GM23338 (cell line): ENCODE measurements at regions not wholly inside any gene's neighbourhood (a gene's known extent, or its start where the extent isn't known, plus 50 kb on each side); places are given as distances from the start of the nearest gene placed in this dataset.

ENCODE experiments used
- ATAC-seq: fragments of 200-7000 bp; cut with Tn5 transposase; 3 replicates; pipeline ENCODE4 v1.9.1; 2020
- DNase-seq: peaks from one replicate; pipeline ENCODE4 v3.0.0-alpha.2; 2015; ENCODE audit warnings: low spot score
- H2AFZ ChIP-seq: fragments of 200-600 bp; sonication (generic); 2 replicates; pipeline ENCODE4 v1.8.0; 2016; ENCODE audit warnings: antibody characterized with exemption, mild to moderate bottlenecking, moderate library complexity
- H3F3A ChIP-seq: fragments of 200-600 bp; sonication (generic); replicated peaks from 2 replicates; pipeline ENCODE4 v1.8.0; 2017; ENCODE audit warnings: antibody characterized with exemption, mixed run types, low read depth
- H3K27ac ChIP-seq: fragments of 200-600 bp; sonication (generic); 2 replicates; pipeline ENCODE4 v1.6.1; 2016; ENCODE audit warnings: low read depth
- H3K27me3 ChIP-seq: fragments of 200-600 bp; sonication (generic); 2 replicates; pipeline ENCODE4 v1.8.0; 2016; ENCODE audit warnings: mild to moderate bottlenecking, mixed run types, moderate library complexity; ENCODE audit not compliant: insufficient read depth
- H3K36me3 ChIP-seq: fragments of 200-600 bp; sonication (generic); 2 replicates; pipeline ENCODE4 v1.8.0; 2016; ENCODE audit warnings: mild to moderate bottlenecking; ENCODE audit not compliant: insufficient read depth
- H3K4me1 ChIP-seq: fragments of 200-600 bp; sonication (generic); 2 replicates; pipeline ENCODE4 v1.8.0; 2016; ENCODE audit warnings: mild to moderate bottlenecking, moderate library complexity; ENCODE audit not compliant: insufficient read depth
- H3K4me2 ChIP-seq: fragments of 200-600 bp; sonication (generic); 2 replicates; pipeline ENCODE4 v1.7.1; 2017; ENCODE audit warnings: mixed run types
- H3K4me3 ChIP-seq: fragments of 200-600 bp; sonication (generic); 2 replicates; pipeline ENCODE4 v1.6.1; 2016; ENCODE audit warnings: mixed run types
- H3K79me2 ChIP-seq: fragments of 200-600 bp; sonication (generic); replicated peaks from 2 replicates; pipeline ENCODE4 v1.8.0; 2017; ENCODE audit warnings: mild to moderate bottlenecking; ENCODE audit not compliant: insufficient read depth
- H3K9me2 ChIP-seq: fragments of 200-600 bp; sonication (generic); 2 replicates; pipeline ENCODE4 v1.8.0; 2017; ENCODE audit not compliant: insufficient read depth
- H4K20me1 ChIP-seq: fragments of 200-600 bp; sonication (generic); replicated peaks from 2 replicates; pipeline ENCODE4 v1.8.0; 2017; ENCODE audit warnings: mild to moderate bottlenecking; ENCODE audit not compliant: insufficient read depth
- H3K27ac Mint-ChIP-seq: 2 replicates; pipeline ENCODE4 v1.8.0; 2020; ENCODE audit warnings: inconsistent platforms, mild to moderate bottlenecking, moderate library complexity, mixed read lengths
- H3K27me3 Mint-ChIP-seq: 3 replicates; pipeline ENCODE4 v1.8.0; 2022; ENCODE audit warnings: low read depth, mild to moderate bottlenecking, moderate library complexity, mixed read lengths, inconsistent platforms; ENCODE audit not compliant: insufficient read depth, poor library complexity
- H3K36me3 Mint-ChIP-seq: 3 replicates; pipeline ENCODE4 v1.8.0; 2021; ENCODE audit warnings: low read depth, mild to moderate bottlenecking, inconsistent platforms, moderate library complexity, mixed read lengths
- H3K4me1 Mint-ChIP-seq: 3 replicates; pipeline ENCODE4 v1.8.0; 2020; ENCODE audit warnings: mild to moderate bottlenecking, inconsistent platforms, mixed read lengths
- H3K4me3 Mint-ChIP-seq: 3 replicates; pipeline ENCODE4 v1.8.0; 2021; ENCODE audit warnings: moderate library complexity, mild to moderate bottlenecking, inconsistent platforms, mixed read lengths
- H3K9me3 Mint-ChIP-seq: 3 replicates; pipeline ENCODE4 v1.8.0; 2020; ENCODE audit warnings: moderate library complexity, mild to moderate bottlenecking, inconsistent platforms, mixed read lengths
- CREB1 ChIP-seq: fragments of 250-450 bp; sonication (Bioruptor Pico); IDR thresholded peaks from 2 replicates; pipeline ENCODE4 v1.5.0; 2020; ENCODE audit warnings: low read depth, mild to moderate bottlenecking, moderate library complexity
- ETS1 ChIP-seq: IDR thresholded peaks from 2 replicates; pipeline ENCODE4 v1.6.1; 2016; ENCODE audit warnings: antibody characterized with exemption
- EZH2 ChIP-seq: fragments of 200-600 bp; sonication (generic); IDR thresholded peaks from one replicate; pipeline ENCODE4 v1.8.0; 2017; ENCODE audit warnings: antibody characterized with exemption, mild to moderate bottlenecking, low read depth; ENCODE audit not compliant: unreplicated experiment
- EZH2phosphoT487 ChIP-seq: fragments of 200-600 bp; sonication (generic); IDR thresholded peaks from one replicate; pipeline ENCODE4 v1.8.1; 2018; ENCODE audit warnings: antibody characterized with exemption; ENCODE audit not compliant: unreplicated experiment
- JUNB ChIP-seq: IDR thresholded peaks from one replicate; pipeline ENCODE4 v1.6.1; 2016; ENCODE audit warnings: antibody characterized with exemption; ENCODE audit not compliant: unreplicated experiment
- NANOG ChIP-seq: IDR thresholded peaks from 2 replicates; pipeline ENCODE4 v1.6.1; 2016; ENCODE audit warnings: antibody characterized with exemption, borderline replicate concordance
- POLR2AphosphoS5 ChIP-seq: IDR thresholded peaks from 2 replicates; pipeline ENCODE4 v1.6.1; 2016; ENCODE audit warnings: antibody characterized with exemption, low read depth
- STAT1 ChIP-seq: IDR thresholded peaks from one replicate; pipeline ENCODE4 v1.6.1; 2016; ENCODE audit warnings: antibody characterized with exemption; ENCODE audit not compliant: unreplicated experiment
- ZNF331 ChIP-seq: fragments of 250-450 bp; sonication (Bioruptor Pico); IDR thresholded peaks from 2 replicates; pipeline ENCODE4 v1.5.0; 2020; ENCODE audit warnings: low read depth, mild to moderate bottlenecking, moderate library complexity
- ZNF462 ChIP-seq: fragments of 250-450 bp; sonication (Bioruptor Pico); IDR thresholded peaks from 2 replicates; pipeline ENCODE4 v1.5.0; 2020; ENCODE audit warnings: mild to moderate bottlenecking, moderate library complexity
- TF ChIP-seq, protein P1 (sequence below), 2 experiments: fragments of 200-600 bp in 1 of 2; sonication (generic) in 1 of 2; conservative IDR thresholded peaks; 2 replicates each; pipeline versions ENCODE4 v1.5.1 to v1.6.1; 2016 to 2017; ENCODE audit warnings: antibody characterized with exemption in 2 of 2, low read depth in 2 of 2, mild to moderate bottlenecking in 2 of 2, moderate library complexity in 1 of 2
- TF ChIP-seq, protein P2 (sequence below): IDR thresholded peaks from one replicate; pipeline ENCODE4 v1.6.1; 2018; ENCODE audit warnings: antibody characterized with exemption; ENCODE audit not compliant: unreplicated experiment

- H2AFZ ChIP-seq: no peak overlapping the region
- H4K20me1 ChIP-seq: no peaks in the 10 kb centered on the region; the same call in 1 of the 2 replicates
- no peaks in the 10 kb centered on the region for H3K36me3 ChIP-seq
- H3K4me3 ChIP-seq: no peak overlapping the region
- no peak for TF ChIP-seq EZH2phosphoT487
- TF ChIP-seq ZNF462 (CRISPR knock-in tag): no peak
- no peak for TF ChIP-seq STAT1
- TF ChIP-seq JUNB: no peak
- no peak for TF ChIP-seq ZNF331 (CRISPR knock-in tag)
- TF ChIP-seq, protein P1, sequence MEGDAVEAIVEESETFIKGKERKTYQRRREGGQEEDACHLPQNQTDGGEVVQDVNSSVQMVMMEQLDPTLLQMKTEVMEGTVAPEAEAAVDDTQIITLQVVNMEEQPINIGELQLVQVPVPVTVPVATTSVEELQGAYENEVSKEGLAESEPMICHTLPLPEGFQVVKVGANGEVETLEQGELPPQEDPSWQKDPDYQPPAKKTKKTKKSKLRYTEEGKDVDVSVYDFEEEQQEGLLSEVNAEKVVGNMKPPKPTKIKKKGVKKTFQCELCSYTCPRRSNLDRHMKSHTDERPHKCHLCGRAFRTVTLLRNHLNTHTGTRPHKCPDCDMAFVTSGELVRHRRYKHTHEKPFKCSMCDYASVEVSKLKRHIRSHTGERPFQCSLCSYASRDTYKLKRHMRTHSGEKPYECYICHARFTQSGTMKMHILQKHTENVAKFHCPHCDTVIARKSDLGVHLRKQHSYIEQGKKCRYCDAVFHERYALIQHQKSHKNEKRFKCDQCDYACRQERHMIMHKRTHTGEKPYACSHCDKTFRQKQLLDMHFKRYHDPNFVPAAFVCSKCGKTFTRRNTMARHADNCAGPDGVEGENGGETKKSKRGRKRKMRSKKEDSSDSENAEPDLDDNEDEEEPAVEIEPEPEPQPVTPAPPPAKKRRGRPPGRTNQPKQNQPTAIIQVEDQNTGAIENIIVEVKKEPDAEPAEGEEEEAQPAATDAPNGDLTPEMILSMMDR (conservative IDR thresholded peaks at IDR 0.05; ENCODE audit: low read depth in 2 of 2): no peak
- TF ChIP-seq ETS1: no peak
- no peak for TF ChIP-seq POLR2AphosphoS5
- no peak for TF ChIP-seq NANOG
- no peak for TF ChIP-seq CREB1 (CRISPR knock-in tag)
- no peak for TF ChIP-seq EZH2
- TF ChIP-seq, protein P2, sequence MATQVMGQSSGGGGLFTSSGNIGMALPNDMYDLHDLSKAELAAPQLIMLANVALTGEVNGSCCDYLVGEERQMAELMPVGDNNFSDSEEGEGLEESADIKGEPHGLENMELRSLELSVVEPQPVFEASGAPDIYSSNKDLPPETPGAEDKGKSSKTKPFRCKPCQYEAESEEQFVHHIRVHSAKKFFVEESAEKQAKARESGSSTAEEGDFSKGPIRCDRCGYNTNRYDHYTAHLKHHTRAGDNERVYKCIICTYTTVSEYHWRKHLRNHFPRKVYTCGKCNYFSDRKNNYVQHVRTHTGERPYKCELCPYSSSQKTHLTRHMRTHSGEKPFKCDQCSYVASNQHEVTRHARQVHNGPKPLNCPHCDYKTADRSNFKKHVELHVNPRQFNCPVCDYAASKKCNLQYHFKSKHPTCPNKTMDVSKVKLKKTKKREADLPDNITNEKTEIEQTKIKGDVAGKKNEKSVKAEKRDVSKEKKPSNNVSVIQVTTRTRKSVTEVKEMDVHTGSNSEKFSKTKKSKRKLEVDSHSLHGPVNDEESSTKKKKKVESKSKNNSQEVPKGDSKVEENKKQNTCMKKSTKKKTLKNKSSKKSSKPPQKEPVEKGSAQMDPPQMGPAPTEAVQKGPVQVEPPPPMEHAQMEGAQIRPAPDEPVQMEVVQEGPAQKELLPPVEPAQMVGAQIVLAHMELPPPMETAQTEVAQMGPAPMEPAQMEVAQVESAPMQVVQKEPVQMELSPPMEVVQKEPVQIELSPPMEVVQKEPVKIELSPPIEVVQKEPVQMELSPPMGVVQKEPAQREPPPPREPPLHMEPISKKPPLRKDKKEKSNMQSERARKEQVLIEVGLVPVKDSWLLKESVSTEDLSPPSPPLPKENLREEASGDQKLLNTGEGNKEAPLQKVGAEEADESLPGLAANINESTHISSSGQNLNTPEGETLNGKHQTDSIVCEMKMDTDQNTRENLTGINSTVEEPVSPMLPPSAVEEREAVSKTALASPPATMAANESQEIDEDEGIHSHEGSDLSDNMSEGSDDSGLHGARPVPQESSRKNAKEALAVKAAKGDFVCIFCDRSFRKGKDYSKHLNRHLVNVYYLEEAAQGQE: no peak
- DNase-seq (no peak), ATAC-seq (no peak)
- no peaks in the 10 kb centered on the region for H3K9me2 ChIP-seq
- no peaks in the 10 kb centered on the region for H3K79me2 ChIP-seq
- Mint-ChIP-seq H3K9me3 (no peaks in the 10 kb centered on the region; the same call in 2 of the 3 replicates), H3K27ac (no peak overlapping the region), H3K4me1 (no peaks in the 10 kb centered on the region; the same call in 2 of the 3 replicates), H3K36me3 (no peaks in the 10 kb centered on the region), H3K4me3 (no peak overlapping the region), H3K27me3 (peaks cover 4% of the 10 kb centered on the region)
- H3K27ac ChIP-seq: no peak overlapping the region
- H3K27me3 ChIP-seq: no peaks in the 10 kb centered on the region
- no peaks in the 10 kb centered on the region for H3K4me1 ChIP-seq
- H3F3A ChIP-seq: no peaks in the 10 kb centered on the region
- H3K4me2 ChIP-seq: no peak overlapping the region
These were observed 111.8 kb upstream of the RUNX3 start for GRCh38 chr1:25041916-25042315.
